DND-41 (cell line): ENCODE measurements at regions not wholly inside any gene's neighbourhood (a gene's known extent, or its start where the extent isn't known, plus 50 kb on each side); places are given as distances from the start of the nearest gene placed in this dataset.

Experiments
- ATAC-seq: fragments of 200-7000 bp; cut with Tn5 transposase; 3 replicates; pipeline ENCODE4 v1.9.1; 2021; ENCODE audit warnings: low read depth; ENCODE audit not compliant: insufficient read depth
- DNase-seq: peaks from one replicate; pipeline ENCODE4 v3.0.0-alpha.2; 2020
- H2AFZ ChIP-seq: 2 replicates; pipeline ENCODE4 v1.6.0; 2012; ENCODE audit warnings: low read depth, low read length
- H3K27ac ChIP-seq: 2 replicates; pipeline ENCODE4 v1.5.1; 2012; ENCODE audit warnings: low read length, inconsistent platforms
- H3K27me3 ChIP-seq: fragments of 200-600 bp; sonication (generic); 2 replicates; pipeline ENCODE4 v1.6.0; 2012; ENCODE audit warnings: low read length, mild to moderate bottlenecking, inconsistent platforms; ENCODE audit not compliant: insufficient read depth, poor library complexity
- H3K36me3 ChIP-seq: 2 replicates; pipeline ENCODE4 v1.5.1; 2012; ENCODE audit warnings: low read length, inconsistent platforms; ENCODE audit not compliant: insufficient read depth
- H3K4me1 ChIP-seq: 2 replicates; pipeline ENCODE4 v1.5.1; 2012; ENCODE audit warnings: mild to moderate bottlenecking, low read length; ENCODE audit not compliant: insufficient read depth
- H3K4me2 ChIP-seq: 2 replicates; pipeline ENCODE4 v1.6.0; 2012; ENCODE audit warnings: mild to moderate bottlenecking, moderate library complexity, low read length, inconsistent platforms; ENCODE audit not compliant: insufficient read depth
- H3K4me3 ChIP-seq, 2 experiments: fragments of 200-600 bp in 1 of 2; shearing (Covaris generic) in 1 of 2; 2 replicates each; pipeline ENCODE4 v1.5.1; 2012 to 2016; ENCODE audit warnings: inconsistent platforms in 2 of 2, low read length in 2 of 2, mild to moderate bottlenecking in 2 of 2, low read depth in 1 of 2, moderate library complexity in 1 of 2
- H3K79me2 ChIP-seq: 2 replicates; pipeline ENCODE4 v1.6.0; 2012; ENCODE audit warnings: low read length, inconsistent platforms; ENCODE audit not compliant: insufficient read depth
- H3K9ac ChIP-seq: 2 replicates; pipeline ENCODE4 v1.6.0; 2012; ENCODE audit warnings: low read depth, mild to moderate bottlenecking, inconsistent platforms, low read length, moderate library complexity
- H3K9me3 ChIP-seq: 2 replicates; pipeline ENCODE4 v1.5.1; 2012; ENCODE audit warnings: low read length, moderate library complexity, mild to moderate bottlenecking, inconsistent platforms; ENCODE audit not compliant: insufficient read depth, severe bottlenecking
- H4K20me1 ChIP-seq: 2 replicates; pipeline ENCODE4 v1.6.0; 2012; ENCODE audit warnings: low read length; ENCODE audit not compliant: insufficient read depth
- CTCF ChIP-seq: IDR thresholded peaks from 2 replicates; pipeline ENCODE4 v1.5.1; 2012; ENCODE audit warnings: borderline replicate concordance, low read length, moderate library complexity, mild to moderate bottlenecking; ENCODE audit not compliant: poor library complexity, severe bottlenecking; ENCODE audit errors: extremely low read depth
- EZH2 ChIP-seq: IDR thresholded peaks from 3 replicates; pipeline ENCODE4 v1.6.1; 2012; ENCODE audit warnings: borderline replicate concordance, low read depth, mild to moderate bottlenecking, moderate library complexity, low read length, inconsistent platforms; ENCODE audit not compliant: severe bottlenecking

DNA sequence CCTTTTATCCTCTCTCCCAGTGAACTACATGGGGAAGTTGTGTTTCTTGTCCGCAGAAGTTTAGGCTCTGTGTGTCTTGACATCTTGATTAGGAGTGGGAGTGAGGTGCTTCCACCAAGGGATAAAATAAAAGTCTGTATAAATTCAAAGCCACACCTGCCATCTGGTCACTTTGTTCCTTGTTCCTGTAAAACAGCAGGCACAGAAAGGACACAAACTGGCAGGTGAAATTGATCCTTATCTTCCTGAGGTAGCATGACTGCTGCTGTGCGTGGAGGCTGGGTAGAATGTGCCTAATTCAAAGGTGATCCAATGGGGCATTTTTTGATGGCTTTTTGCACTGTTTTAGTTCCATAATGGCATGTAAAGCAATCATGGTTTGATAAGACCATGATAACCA, 104.3 kb upstream of the KITLG start:
- no peak overlapping the region for H2AFZ ChIP-seq
- H3K36me3 ChIP-seq = no peaks in the 10 kb centered on the region
- no peaks in the 10 kb centered on the region for H3K27me3 ChIP-seq
- ATAC-seq (no peak), DNase-seq (no peak)
- H3K4me2 ChIP-seq = no peak overlapping the region
- H3K4me1 ChIP-seq = no peaks in the 10 kb centered on the region
- no peak overlapping the region for H3K4me3 ChIP-seq
- H3K9me3 ChIP-seq = no peaks in the 10 kb centered on the region
- no peaks in the 10 kb centered on the region for H4K20me1 ChIP-seq
- no peaks in the 10 kb centered on the region for H3K79me2 ChIP-seq
- TF ChIP-seq EZH2 (no peak), CTCF (no peak)
- H3K27ac ChIP-seq = no peak overlapping the region
- H3K9ac ChIP-seq = no peak overlapping the region

GRCh38 chr12:88684170-88684569, 103.9 kb upstream of the KITLG start:
- H3K27ac ChIP-seq = no peak overlapping the region
- H3K79me2 ChIP-seq = no peaks in the 10 kb centered on the region
- no peaks in the 10 kb centered on the region for H3K9me3 ChIP-seq
- no peaks in the 10 kb centered on the region for H3K4me1 ChIP-seq
- no peaks in the 10 kb centered on the region for H3K27me3 ChIP-seq
- DNase-seq (no peak), ATAC-seq (no peak)
- H3K4me3 ChIP-seq = no peak overlapping the region
- no peak overlapping the region for H2AFZ ChIP-seq
- no peaks in the 10 kb centered on the region for H3K36me3 ChIP-seq
- no peaks in the 10 kb centered on the region for H4K20me1 ChIP-seq
- no peak overlapping the region for H3K4me2 ChIP-seq
- TF ChIP-seq CTCF = no peak
- TF ChIP-seq EZH2 = no peak
- H3K9ac ChIP-seq = no peak overlapping the region

DNA sequence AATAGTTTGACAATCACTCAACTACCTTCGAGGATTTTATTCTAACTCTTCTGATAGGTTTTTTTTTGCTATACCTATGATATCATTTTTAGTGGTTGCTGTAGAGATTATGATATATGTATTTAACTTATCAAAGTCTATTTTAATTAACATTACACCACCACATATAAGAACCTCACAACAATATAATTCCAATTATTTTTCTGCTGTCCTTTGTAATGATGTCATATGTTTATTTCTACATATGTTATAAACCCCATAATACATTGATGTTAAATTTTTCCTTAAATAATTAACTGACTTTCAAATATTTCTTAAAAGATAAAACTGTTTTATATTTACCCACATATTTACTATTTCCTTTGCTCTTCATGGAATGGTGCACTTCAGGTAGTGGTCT, 103.4 kb upstream of the KITLG start:
- no peaks in the 10 kb centered on the region for H4K20me1 ChIP-seq
- H3K4me1 ChIP-seq = no peaks in the 10 kb centered on the region
- no peak for DNase-seq
- H3K36me3 ChIP-seq = no peaks in the 10 kb centered on the region
- no peaks in the 10 kb centered on the region for H3K27me3 ChIP-seq
- H3K4me3 ChIP-seq = no peak overlapping the region
- H3K9ac ChIP-seq = no peak overlapping the region
- no peak overlapping the region for H2AFZ ChIP-seq
- no peak for TF ChIP-seq EZH2
- TF ChIP-seq CTCF = no peak
- H3K27ac ChIP-seq = no peak overlapping the region
- no peaks in the 10 kb centered on the region for H3K79me2 ChIP-seq
- no peak for ATAC-seq
- H3K4me2 ChIP-seq = no peak overlapping the region
- H3K9me3 ChIP-seq = no peaks in the 10 kb centered on the region

GRCh38 chr12:88681271-88681670, 101.0 kb upstream of the KITLG start:
- no peaks in the 10 kb centered on the region for H3K36me3 ChIP-seq
- DNase-seq (no peak), ATAC-seq (no peak)
- H3K27ac ChIP-seq = no peak overlapping the region
- no peak overlapping the region for H3K4me3 ChIP-seq
- H2AFZ ChIP-seq = no peak overlapping the region
- no peaks in the 10 kb centered on the region for H3K9me3 ChIP-seq
- no peak overlapping the region for H3K9ac ChIP-seq
- H3K27me3 ChIP-seq = no peaks in the 10 kb centered on the region
- no peak overlapping the region for H3K4me2 ChIP-seq
- TF ChIP-seq CTCF = no peak
- no peak for TF ChIP-seq EZH2
- no peaks in the 10 kb centered on the region for H3K79me2 ChIP-seq
- no peaks in the 10 kb centered on the region for H4K20me1 ChIP-seq
- no peaks in the 10 kb centered on the region for H3K4me1 ChIP-seq
